ENCODE measurements at regions not wholly inside any gene's neighbourhood (a gene's known extent, or its start where the extent isn't known, plus 50 kb on each side); places are given as distances from the start of the nearest gene placed in this dataset.

GRCh38 chr6:150666071-150666470 is 66.4 kb downstream of the PLEKHG1 start:
- TF ChIP-seq, protein P1, sequence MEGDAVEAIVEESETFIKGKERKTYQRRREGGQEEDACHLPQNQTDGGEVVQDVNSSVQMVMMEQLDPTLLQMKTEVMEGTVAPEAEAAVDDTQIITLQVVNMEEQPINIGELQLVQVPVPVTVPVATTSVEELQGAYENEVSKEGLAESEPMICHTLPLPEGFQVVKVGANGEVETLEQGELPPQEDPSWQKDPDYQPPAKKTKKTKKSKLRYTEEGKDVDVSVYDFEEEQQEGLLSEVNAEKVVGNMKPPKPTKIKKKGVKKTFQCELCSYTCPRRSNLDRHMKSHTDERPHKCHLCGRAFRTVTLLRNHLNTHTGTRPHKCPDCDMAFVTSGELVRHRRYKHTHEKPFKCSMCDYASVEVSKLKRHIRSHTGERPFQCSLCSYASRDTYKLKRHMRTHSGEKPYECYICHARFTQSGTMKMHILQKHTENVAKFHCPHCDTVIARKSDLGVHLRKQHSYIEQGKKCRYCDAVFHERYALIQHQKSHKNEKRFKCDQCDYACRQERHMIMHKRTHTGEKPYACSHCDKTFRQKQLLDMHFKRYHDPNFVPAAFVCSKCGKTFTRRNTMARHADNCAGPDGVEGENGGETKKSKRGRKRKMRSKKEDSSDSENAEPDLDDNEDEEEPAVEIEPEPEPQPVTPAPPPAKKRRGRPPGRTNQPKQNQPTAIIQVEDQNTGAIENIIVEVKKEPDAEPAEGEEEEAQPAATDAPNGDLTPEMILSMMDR (IDR thresholded peaks at IDR 0.05), result no peak
- no peak for TF ChIP-seq EP300 (IDR thresholded peaks at IDR 0.05; ENCODE audit: low read depth)
- no peak for TF ChIP-seq POLR2A (IDR thresholded peaks at IDR 0.05)
